ENCODE measurements at regions not wholly inside any gene's neighbourhood (a gene's known extent, or its start where the extent isn't known, plus 50 kb on each side); places are given as distances from the start of the nearest gene placed in this dataset.

DNA sequence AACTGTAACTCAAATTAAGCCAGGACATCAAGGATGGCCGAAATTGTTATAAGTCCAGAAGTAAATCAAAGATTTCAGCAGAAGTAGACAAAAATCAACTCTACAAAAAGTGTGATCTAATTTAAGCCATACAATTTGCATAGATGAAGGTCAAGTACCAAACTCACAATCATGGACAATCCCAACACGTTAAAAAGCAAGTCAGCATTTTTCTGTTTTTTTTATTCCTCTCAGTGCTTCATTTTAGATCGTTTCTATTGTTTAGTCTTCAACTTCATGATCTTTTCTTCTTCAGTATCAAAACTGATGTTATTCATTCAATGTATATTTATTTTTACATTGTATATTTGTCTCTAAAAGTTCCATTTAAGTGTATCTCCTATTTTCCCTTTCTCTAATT lies 674.3 kb upstream of the PHF14 start:
- H3K27ac Mint-ChIP-seq (ENCODE audit: unreplicated experiment): no peak overlapping the region
- TF ChIP-seq, protein P1, sequence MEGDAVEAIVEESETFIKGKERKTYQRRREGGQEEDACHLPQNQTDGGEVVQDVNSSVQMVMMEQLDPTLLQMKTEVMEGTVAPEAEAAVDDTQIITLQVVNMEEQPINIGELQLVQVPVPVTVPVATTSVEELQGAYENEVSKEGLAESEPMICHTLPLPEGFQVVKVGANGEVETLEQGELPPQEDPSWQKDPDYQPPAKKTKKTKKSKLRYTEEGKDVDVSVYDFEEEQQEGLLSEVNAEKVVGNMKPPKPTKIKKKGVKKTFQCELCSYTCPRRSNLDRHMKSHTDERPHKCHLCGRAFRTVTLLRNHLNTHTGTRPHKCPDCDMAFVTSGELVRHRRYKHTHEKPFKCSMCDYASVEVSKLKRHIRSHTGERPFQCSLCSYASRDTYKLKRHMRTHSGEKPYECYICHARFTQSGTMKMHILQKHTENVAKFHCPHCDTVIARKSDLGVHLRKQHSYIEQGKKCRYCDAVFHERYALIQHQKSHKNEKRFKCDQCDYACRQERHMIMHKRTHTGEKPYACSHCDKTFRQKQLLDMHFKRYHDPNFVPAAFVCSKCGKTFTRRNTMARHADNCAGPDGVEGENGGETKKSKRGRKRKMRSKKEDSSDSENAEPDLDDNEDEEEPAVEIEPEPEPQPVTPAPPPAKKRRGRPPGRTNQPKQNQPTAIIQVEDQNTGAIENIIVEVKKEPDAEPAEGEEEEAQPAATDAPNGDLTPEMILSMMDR (IDR thresholded peaks at IDR 0.05; ENCODE audit: unreplicated experiment): no peak
- no peak for DNase-seq (ENCODE audit: low spot score)
- H3K4me1 Mint-ChIP-seq (ENCODE audit: unreplicated experiment): peaks cover 3% of the 10 kb centered on the region
- H3K9me3 Mint-ChIP-seq (ENCODE audit: unreplicated experiment): no peaks in the 10 kb centered on the region
- H3K27me3 Mint-ChIP-seq (ENCODE audit: unreplicated experiment): no peaks in the 10 kb centered on the region
- H3K36me3 Mint-ChIP-seq (ENCODE audit: low read depth, unreplicated experiment): no peaks in the 10 kb centered on the region
- no peak overlapping the region for H3K4me3 Mint-ChIP-seq (ENCODE audit: unreplicated experiment)

DNA sequence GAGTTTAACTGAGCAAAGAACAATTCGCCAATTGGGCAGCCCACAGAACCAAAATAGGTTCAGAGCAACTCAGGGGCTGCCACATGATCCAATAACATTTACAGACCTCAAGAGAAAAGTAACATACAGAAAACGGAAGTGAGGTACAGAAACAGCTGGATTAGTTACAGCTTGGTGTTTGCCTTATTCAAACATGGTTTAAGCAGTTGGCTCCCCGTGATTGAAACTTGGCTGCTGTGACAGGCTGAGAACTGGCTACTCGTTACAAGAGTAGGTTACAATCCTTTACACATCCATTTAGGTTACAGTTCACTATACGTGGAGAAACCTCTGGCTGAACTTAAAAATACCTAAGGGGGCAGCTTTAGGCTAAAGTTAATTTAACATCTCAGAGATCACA lies 673.1 kb upstream of the PHF14 start:
- TF ChIP-seq, protein P1 (IDR thresholded peaks at IDR 0.05; ENCODE audit: unreplicated experiment): no peak
- Mint-ChIP-seq H3K27ac (ENCODE audit: unreplicated experiment) (no peak overlapping the region), H3K4me1 (ENCODE audit: unreplicated experiment) (peaks cover 3% of the 10 kb centered on the region), H3K9me3 (ENCODE audit: unreplicated experiment) (no peaks in the 10 kb centered on the region), H3K27me3 (ENCODE audit: unreplicated experiment) (peaks cover under 1% of the 10 kb centered on the region), H3K36me3 (ENCODE audit: low read depth, unreplicated experiment) (no peaks in the 10 kb centered on the region), H3K4me3 (ENCODE audit: unreplicated experiment) (no peak overlapping the region)
- DNase-seq (ENCODE audit: low spot score): no peak

DNA sequence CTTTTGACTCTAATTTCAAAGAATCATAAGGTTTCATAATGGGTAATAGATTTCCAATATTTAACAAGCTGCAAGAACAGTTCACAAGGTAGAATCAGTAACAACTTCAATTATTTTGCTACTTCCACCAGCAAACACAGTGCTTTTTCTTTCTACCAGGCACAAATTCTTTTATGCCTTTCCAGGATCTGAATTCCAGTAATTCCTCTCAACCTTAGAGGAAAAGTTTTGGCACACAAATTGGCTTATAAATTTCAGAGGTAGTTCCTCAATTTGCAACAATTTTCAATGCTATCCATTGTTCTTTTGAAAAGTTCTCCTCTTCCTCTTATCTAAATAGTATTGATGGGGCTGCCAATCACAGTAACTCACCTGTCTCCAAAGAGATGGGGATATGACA lies 665.4 kb upstream of the PHF14 start:
- Mint-ChIP-seq H3K9me3 (ENCODE audit: unreplicated experiment) (no peaks in the 10 kb centered on the region), H3K4me3 (ENCODE audit: unreplicated experiment) (no peak overlapping the region), H3K4me1 (ENCODE audit: unreplicated experiment) (no peaks in the 10 kb centered on the region), H3K27ac (ENCODE audit: unreplicated experiment) (no peak overlapping the region), H3K36me3 (ENCODE audit: low read depth, unreplicated experiment) (no peaks in the 10 kb centered on the region), H3K27me3 (ENCODE audit: unreplicated experiment) (peaks cover 1% of the 10 kb centered on the region)
- no peak for DNase-seq (ENCODE audit: low spot score)
- TF ChIP-seq, protein P1 (IDR thresholded peaks at IDR 0.05; ENCODE audit: unreplicated experiment): no peak

DNA sequence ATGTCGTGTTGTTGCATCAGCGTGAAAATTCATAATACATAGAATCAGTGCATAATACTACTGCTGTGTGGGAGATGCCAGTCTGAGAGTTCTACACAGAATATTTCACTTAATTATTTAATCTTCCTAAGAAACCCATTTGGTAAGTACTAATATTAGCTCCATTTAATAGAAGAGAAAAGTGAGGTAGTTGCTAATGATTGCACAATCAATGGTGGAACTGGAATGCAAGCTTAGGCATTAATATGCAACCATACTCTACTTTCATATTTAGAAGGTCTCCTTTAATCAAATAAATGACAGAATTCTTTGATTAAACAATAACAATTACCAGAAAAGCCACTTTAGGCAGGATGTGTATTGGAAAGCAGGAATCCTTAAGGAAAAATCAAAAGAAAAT lies 660.7 kb upstream of the PHF14 start:
- Mint-ChIP-seq H3K4me1 (ENCODE audit: unreplicated experiment) (no peaks in the 10 kb centered on the region), H3K9me3 (ENCODE audit: unreplicated experiment) (no peaks in the 10 kb centered on the region), H3K27me3 (ENCODE audit: unreplicated experiment) (no peaks in the 10 kb centered on the region), H3K27ac (ENCODE audit: unreplicated experiment) (no peak overlapping the region), H3K36me3 (ENCODE audit: low read depth, unreplicated experiment) (no peaks in the 10 kb centered on the region), H3K4me3 (ENCODE audit: unreplicated experiment) (no peak overlapping the region)
- no peak for DNase-seq (ENCODE audit: low spot score)
- TF ChIP-seq, protein P1 (IDR thresholded peaks at IDR 0.05; ENCODE audit: unreplicated experiment): no peak

DNA sequence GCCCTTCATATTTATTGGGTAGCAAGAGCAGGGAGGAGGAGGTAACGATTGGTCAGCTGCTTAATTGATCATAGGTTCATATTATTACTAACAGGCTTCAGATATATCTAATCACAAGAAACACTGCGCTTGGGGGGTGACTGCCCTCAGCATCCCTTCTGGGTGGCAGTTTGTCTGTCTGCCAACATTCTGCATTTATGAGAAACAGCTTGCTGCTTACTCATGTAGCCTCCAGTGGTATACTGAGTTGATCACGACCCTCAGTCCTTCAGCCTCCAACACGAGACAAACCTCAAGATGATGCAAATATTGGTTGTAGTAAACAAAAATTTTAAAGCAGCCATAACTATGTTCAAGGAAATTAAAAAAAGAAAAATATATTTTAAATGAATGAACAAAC lies 657.8 kb upstream of the PHF14 start:
- no peak overlapping the region for H3K4me3 Mint-ChIP-seq (ENCODE audit: unreplicated experiment)
- H3K36me3 Mint-ChIP-seq (ENCODE audit: low read depth, unreplicated experiment): no peaks in the 10 kb centered on the region
- no peaks in the 10 kb centered on the region for H3K27me3 Mint-ChIP-seq (ENCODE audit: unreplicated experiment)
- no peaks in the 10 kb centered on the region for H3K9me3 Mint-ChIP-seq (ENCODE audit: unreplicated experiment)
- H3K4me1 Mint-ChIP-seq (ENCODE audit: unreplicated experiment): no peaks in the 10 kb centered on the region
- no peak overlapping the region for H3K27ac Mint-ChIP-seq (ENCODE audit: unreplicated experiment)
- TF ChIP-seq, protein P1 (IDR thresholded peaks at IDR 0.05; ENCODE audit: unreplicated experiment): no peak
- DNase-seq (ENCODE audit: low spot score): no peak

Data from endothelial cell (in vitro differentiated cells).